ENCODE measurements at regions not wholly inside any gene's neighbourhood (a gene's known extent, or its start where the extent isn't known, plus 50 kb on each side); places are given as distances from the start of the nearest gene placed in this dataset.

DNA sequence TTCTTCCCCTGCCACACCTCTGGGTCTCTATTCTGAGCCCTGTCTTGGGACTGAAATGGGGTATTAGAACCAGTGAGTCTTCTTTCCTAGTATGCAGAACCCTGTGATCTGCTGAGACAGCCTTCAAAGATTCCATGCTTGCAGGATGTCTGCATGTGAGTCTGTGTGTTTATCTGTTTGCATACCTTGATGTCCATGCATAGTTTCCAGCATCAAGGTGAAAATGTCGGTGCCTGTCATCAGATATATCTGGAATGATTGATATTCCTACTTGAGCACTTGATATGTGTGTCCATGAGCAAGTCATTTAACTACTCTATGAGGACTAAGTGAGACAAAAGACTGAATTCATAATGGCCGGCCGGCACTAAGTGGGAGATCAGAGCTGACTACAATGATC, 117.0 kb upstream of the HS3ST1 start:
- no peak for DNase-seq (ENCODE audit: low read depth)
- TF ChIP-seq, protein P1, sequence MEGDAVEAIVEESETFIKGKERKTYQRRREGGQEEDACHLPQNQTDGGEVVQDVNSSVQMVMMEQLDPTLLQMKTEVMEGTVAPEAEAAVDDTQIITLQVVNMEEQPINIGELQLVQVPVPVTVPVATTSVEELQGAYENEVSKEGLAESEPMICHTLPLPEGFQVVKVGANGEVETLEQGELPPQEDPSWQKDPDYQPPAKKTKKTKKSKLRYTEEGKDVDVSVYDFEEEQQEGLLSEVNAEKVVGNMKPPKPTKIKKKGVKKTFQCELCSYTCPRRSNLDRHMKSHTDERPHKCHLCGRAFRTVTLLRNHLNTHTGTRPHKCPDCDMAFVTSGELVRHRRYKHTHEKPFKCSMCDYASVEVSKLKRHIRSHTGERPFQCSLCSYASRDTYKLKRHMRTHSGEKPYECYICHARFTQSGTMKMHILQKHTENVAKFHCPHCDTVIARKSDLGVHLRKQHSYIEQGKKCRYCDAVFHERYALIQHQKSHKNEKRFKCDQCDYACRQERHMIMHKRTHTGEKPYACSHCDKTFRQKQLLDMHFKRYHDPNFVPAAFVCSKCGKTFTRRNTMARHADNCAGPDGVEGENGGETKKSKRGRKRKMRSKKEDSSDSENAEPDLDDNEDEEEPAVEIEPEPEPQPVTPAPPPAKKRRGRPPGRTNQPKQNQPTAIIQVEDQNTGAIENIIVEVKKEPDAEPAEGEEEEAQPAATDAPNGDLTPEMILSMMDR (IDR thresholded peaks at IDR 0.05; ENCODE audit: control insufficient read depth, insufficient read depth, low read depth, low read length, missing control alignments) = no peak
- no peak overlapping the region for H3K4me3 ChIP-seq (ENCODE audit: control insufficient read depth, low read depth, low read length)

DNA sequence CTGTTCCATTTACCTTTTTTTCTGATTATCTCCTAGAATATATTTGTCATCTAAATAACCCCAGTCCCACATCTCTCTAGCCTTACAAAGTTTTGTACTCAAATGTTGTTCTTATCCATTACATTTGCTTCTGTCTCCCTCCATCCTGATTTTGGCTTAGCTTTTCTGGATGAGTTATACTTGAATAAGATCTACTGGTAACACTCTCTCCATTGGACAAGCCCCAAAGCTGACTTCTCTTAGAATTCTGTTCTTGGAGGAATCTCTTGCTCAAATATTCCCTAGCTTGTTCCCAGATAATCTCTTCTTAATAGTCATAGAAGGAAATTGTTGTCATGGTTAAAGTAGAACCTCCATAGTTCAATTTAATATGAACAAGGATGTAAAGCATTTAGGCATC, 115.5 kb upstream of the HS3ST1 start:
- no peak for DNase-seq (ENCODE audit: low read depth)
- no peak overlapping the region for H3K4me3 ChIP-seq (ENCODE audit: control insufficient read depth, low read depth, low read length)
- TF ChIP-seq, protein P1 (IDR thresholded peaks at IDR 0.05; ENCODE audit: control insufficient read depth, insufficient read depth, low read depth, low read length, missing control alignments) = no peak

DNA sequence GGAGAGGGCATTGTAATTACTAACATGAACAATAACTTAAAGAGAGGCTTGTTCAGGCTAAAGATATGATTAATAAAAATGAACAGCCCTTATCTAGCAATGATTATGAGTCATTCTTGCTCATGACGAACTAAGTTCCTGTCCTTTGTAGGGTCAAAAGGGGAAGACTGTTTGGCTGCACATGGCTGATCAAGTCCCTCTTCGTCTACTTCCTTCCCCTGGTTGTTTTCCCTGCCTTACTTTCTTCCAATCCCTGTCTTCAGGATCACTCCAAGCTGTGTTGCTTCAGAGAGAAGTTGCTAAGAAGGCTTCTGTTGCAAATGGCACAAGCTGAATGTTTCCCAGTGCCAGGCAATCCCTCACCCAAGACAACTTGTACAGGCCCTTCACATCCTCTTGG, 115.0 kb upstream of the HS3ST1 start:
- DNase-seq (ENCODE audit: low read depth) = no peak
- no peak overlapping the region for H3K4me3 ChIP-seq (ENCODE audit: control insufficient read depth, low read depth, low read length)
- TF ChIP-seq, protein P1 (IDR thresholded peaks at IDR 0.05; ENCODE audit: control insufficient read depth, insufficient read depth, low read depth, low read length, missing control alignments) = no peak

DNA sequence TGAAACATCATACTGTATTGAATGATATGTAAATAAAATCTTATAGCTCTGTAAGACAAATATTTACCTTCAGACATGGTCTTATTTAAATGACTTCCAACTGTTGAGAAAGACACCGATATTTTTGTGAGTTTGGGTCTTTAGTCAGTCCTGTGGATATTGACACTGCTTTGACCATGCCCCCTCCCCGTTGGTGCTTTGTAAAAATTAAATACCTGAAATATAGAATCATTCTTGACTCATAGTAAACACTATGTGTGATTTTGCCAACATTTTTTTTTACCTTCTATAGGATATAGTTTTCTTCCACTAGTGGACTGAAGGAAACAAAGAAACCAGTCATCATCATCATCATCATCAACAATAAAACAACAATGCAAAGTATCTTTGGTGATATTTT, 114.3 kb upstream of the HS3ST1 start:
- TF ChIP-seq, protein P1 (IDR thresholded peaks at IDR 0.05; ENCODE audit: control insufficient read depth, insufficient read depth, low read depth, low read length, missing control alignments) = no peak
- H3K4me3 ChIP-seq (ENCODE audit: control insufficient read depth, low read depth, low read length) = no peak overlapping the region
- no peak for DNase-seq (ENCODE audit: low read depth)

DNA sequence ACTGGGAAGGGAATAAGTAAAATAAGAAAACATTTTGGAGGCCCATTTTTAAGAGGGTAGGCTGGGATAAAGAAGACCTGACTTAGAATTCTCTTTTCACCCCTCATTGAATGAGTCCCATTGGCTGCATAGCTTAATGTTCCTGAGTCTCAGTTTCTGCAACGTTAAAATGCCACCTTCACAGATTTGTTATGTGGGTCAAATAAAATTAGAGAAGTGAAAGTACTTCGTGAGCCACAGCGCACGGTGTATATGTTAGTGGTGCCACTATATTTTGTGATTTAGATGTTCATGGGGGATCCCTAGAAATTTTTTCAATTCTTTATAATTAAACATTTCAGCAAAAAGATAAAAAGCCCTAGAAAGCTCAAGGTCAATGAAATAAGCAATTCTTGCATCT, 109.2 kb upstream of the HS3ST1 start:
- no peak for DNase-seq (ENCODE audit: low read depth)
- TF ChIP-seq, protein P1 (IDR thresholded peaks at IDR 0.05; ENCODE audit: control insufficient read depth, insufficient read depth, low read depth, low read length, missing control alignments) = no peak
- H3K4me3 ChIP-seq (ENCODE audit: control insufficient read depth, low read depth, low read length) = no peak overlapping the region

DNA sequence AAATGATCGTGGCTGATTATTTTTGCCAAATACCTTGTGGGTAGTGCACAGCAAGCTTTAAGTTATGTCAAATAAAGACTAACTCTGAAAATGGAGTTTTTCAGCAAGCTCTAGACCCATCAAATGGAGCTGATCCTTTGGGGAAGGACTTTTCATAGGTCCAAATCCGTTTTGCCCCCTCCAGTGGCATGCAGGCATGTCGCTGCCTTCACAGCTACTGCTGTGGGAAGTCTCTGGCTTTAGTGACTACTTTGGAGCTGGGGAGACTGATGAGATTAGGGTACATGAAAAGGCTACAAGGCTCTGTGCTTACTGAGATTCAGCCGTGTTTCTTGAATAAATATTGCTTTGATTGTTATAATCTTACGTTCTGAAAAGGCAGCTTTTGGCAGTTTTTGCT, 106.6 kb upstream of the HS3ST1 start:
- no peak for DNase-seq (ENCODE audit: low read depth)
- H3K4me3 ChIP-seq (ENCODE audit: control insufficient read depth, low read depth, low read length) = no peak overlapping the region
- TF ChIP-seq, protein P1 (IDR thresholded peaks at IDR 0.05; ENCODE audit: control insufficient read depth, insufficient read depth, low read depth, low read length, missing control alignments) = no peak
